ENCODE measurements at regions not wholly inside any gene's neighbourhood (a gene's known extent, or its start where the extent isn't known, plus 50 kb on each side); places are given as distances from the start of the nearest gene placed in this dataset.
A peak's percentile ranks its signal among the peaks of the same experiment; 100 is the strongest.

DNA sequence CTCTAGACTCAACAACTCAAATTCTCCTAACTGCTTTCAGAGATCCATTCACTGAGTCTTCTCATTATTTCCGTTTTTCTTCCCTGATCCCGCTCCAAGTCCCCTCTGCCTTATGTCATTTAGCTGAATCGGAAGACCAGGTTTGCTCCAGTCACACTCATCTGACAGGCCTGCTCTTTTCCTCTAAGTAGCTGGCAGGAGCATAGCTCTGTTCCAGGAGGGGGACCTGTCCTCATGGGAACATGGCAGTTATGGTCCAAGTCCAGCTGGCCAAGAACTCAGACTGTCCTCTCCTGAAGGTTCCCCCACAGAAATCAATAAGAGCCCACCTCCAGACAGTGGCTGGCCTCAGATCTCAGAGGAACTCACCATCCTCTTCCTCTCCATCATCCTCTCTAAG lies 130.9 kb upstream of the SERP2 start:
- no peak overlapping the region for H3K27ac ChIP-seq (ENCODE audit: low read length)
- no peak overlapping the region for H3K4me2 ChIP-seq (ENCODE audit: low read depth, low read length, poor library complexity, severe bottlenecking)
- H3K79me2 ChIP-seq (ENCODE audit: low read length): no peaks in the 10 kb centered on the region
- H3K36me3 ChIP-seq (ENCODE audit: insufficient read depth, low read length): no peaks in the 10 kb centered on the region
- H3K9ac ChIP-seq (ENCODE audit: low read length): no peak overlapping the region
- no peaks in the 10 kb centered on the region for H4K20me1 ChIP-seq (ENCODE audit: insufficient read depth, low read depth, low read length)
- no peak for DNase-seq
- no peak overlapping the region for H2AFZ ChIP-seq (ENCODE audit: low read length)
- H3K9me3 ChIP-seq (ENCODE audit: low read length): no peaks in the 10 kb centered on the region
- no peaks in the 10 kb centered on the region for H3K9me2 ChIP-seq (replicated peaks; ENCODE audit: insufficient read depth, low read length)
- peaks cover 7% of the 10 kb centered on the region; the same call in 1 of the 2 replicates for H3K4me1 ChIP-seq (ENCODE audit: low read length)
- no peak overlapping the region for H3K4me3 ChIP-seq (ENCODE audit: low read length)
- no peaks in the 10 kb centered on the region for H3K27me3 ChIP-seq (ENCODE audit: low read length)

DNA sequence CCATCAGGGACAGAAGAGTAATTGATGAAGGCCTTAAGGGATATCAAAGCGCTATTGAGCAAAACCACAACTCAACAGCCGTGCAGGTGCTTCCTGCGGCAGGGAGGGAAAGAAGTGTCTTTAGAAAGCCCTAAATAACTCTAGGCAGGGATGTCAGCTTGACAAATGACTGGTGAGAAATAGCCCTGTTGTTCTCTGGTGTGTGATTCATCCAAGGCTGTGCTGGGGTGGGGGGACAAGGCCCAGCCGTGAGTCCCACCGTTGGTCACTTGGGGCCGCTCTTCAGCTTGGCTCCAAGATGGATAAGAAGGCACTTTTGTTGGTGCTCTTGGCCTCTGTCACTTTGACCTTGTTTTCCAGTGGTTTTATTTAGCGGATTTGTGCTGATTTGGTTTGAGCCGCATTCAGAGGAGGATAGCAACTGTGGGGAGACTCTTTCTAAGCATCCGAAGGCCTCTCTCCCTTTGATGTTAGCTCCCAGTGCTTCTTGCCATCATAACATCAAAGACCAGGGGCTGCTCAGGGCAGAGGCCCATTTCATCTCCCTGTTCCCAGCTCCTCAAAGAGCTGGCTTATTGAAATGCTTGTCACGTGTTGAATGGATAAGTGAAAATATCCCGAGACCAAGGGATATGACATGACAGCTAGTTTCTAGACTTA lies 130.3 kb upstream of the SERP2 start:
- peak; percentile 71 for DNase-seq
- H3K79me2 ChIP-seq (ENCODE audit: low read length): no peaks in the 10 kb centered on the region
- H4K20me1 ChIP-seq (ENCODE audit: insufficient read depth, low read depth, low read length): no peaks in the 10 kb centered on the region
- H3K27ac ChIP-seq (ENCODE audit: low read length): no peak overlapping the region
- H3K4me2 ChIP-seq (ENCODE audit: low read depth, low read length, poor library complexity, severe bottlenecking): no peak overlapping the region
- peaks cover 7% of the 10 kb centered on the region; the same call in 1 of the 2 replicates for H3K4me1 ChIP-seq (ENCODE audit: low read length)
- H3K27me3 ChIP-seq (ENCODE audit: low read length): no peaks in the 10 kb centered on the region
- H3K9ac ChIP-seq (ENCODE audit: low read length): no peak overlapping the region
- H2AFZ ChIP-seq (ENCODE audit: low read length): no peak overlapping the region
- no peaks in the 10 kb centered on the region for H3K9me2 ChIP-seq (replicated peaks; ENCODE audit: insufficient read depth, low read length)
- no peaks in the 10 kb centered on the region for H3K36me3 ChIP-seq (ENCODE audit: insufficient read depth, low read length)
- H3K9me3 ChIP-seq (ENCODE audit: low read length): no peaks in the 10 kb centered on the region
- no peak overlapping the region for H3K4me3 ChIP-seq (ENCODE audit: low read length)

- DNase-seq: no peak
- H3K79me2 ChIP-seq (ENCODE audit: low read length): no peaks in the 10 kb centered on the region
- H4K20me1 ChIP-seq (ENCODE audit: insufficient read depth, low read depth, low read length): no peaks in the 10 kb centered on the region
- no peaks in the 10 kb centered on the region for H3K27me3 ChIP-seq (ENCODE audit: low read length)
- H3K9me2 ChIP-seq (replicated peaks; ENCODE audit: insufficient read depth, low read length): no peaks in the 10 kb centered on the region
- H3K9ac ChIP-seq (ENCODE audit: low read length): no peak overlapping the region
- H3K27ac ChIP-seq (ENCODE audit: low read length): no peak overlapping the region
- no peaks in the 10 kb centered on the region for H3K9me3 ChIP-seq (ENCODE audit: low read length)
- H2AFZ ChIP-seq (ENCODE audit: low read length): no peak overlapping the region
- H3K4me2 ChIP-seq (ENCODE audit: low read depth, low read length, poor library complexity, severe bottlenecking): no peak overlapping the region
- H3K4me1 ChIP-seq (ENCODE audit: low read length): peaks cover 7% of the 10 kb centered on the region; the same call in 1 of the 2 replicates
- H3K36me3 ChIP-seq (ENCODE audit: insufficient read depth, low read length): no peaks in the 10 kb centered on the region
- no peak overlapping the region for H3K4me3 ChIP-seq (ENCODE audit: low read length)
These were observed 129.3 kb upstream of the SERP2 start for GRCh38 chr13:44244288-44244687.

DNA sequence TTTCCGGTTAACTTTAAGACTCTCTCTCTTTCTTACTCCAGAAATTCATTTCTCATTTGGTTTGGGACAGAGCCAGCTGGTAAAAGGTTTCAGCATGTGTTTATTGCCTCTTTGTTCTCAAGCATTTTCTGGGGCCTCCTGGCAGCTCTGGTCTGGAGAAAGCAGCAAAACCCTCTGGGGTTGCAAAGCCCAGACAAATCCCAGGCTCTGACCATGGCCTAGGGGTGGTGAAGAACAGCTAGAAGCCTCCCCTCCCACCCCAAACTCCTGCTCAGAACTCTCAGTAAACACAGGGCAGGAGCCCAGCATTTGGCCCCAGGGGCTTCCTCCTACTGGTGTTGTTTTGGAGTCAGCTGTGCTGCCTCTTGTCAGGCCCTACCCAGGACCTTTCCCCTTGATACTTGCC lies 124.2 kb upstream of the SERP2 start:
- no peak overlapping the region for H2AFZ ChIP-seq (ENCODE audit: low read length)
- no peaks in the 10 kb centered on the region for H3K79me2 ChIP-seq (ENCODE audit: low read length)

GRCh38 chr13:44252938-44253337 lies 120.7 kb upstream of the SERP2 start:
- Histone ChIP-seq H3K79me2 (ENCODE audit: low read length) (no peaks in the 10 kb centered on the region), H3K4me2 (ENCODE audit: low read depth, low read length, poor library complexity, severe bottlenecking) (no peak overlapping the region), H3K9ac (ENCODE audit: low read length) (no peak overlapping the region), H3K27ac (ENCODE audit: low read length) (no peak overlapping the region), H3K27me3 (ENCODE audit: low read length) (no peaks in the 10 kb centered on the region), H3K9me2 (replicated peaks; ENCODE audit: insufficient read depth, low read length) (no peaks in the 10 kb centered on the region), H3K36me3 (ENCODE audit: insufficient read depth, low read length) (no peaks in the 10 kb centered on the region), H4K20me1 (ENCODE audit: insufficient read depth, low read depth, low read length) (no peaks in the 10 kb centered on the region), H2AFZ (ENCODE audit: low read length) (no peak overlapping the region), H3K9me3 (ENCODE audit: low read length) (no peaks in the 10 kb centered on the region), H3K4me1 (ENCODE audit: low read length) (no peaks in the 10 kb centered on the region), H3K4me3 (ENCODE audit: low read length) (no peak overlapping the region)
- no peak for DNase-seq

More for the DNA sequence above, 124.2 kb upstream of the SERP2 start:
- H3K27me3 ChIP-seq (ENCODE audit: low read length): no peaks in the 10 kb centered on the region
- H3K27ac ChIP-seq (ENCODE audit: low read length): no peak overlapping the region
- H4K20me1 ChIP-seq (ENCODE audit: insufficient read depth, low read depth, low read length): no peaks in the 10 kb centered on the region
- DNase-seq: no peak
- H3K4me3 ChIP-seq (ENCODE audit: low read length): no peak overlapping the region
- no peak overlapping the region for H3K4me2 ChIP-seq (ENCODE audit: low read depth, low read length, poor library complexity, severe bottlenecking)
- H3K4me1 ChIP-seq (ENCODE audit: low read length): peaks cover 3% of the 10 kb centered on the region; the same call in 1 of the 2 replicates
- H3K9me3 ChIP-seq (ENCODE audit: low read length): no peaks in the 10 kb centered on the region
- no peak overlapping the region for H3K9ac ChIP-seq (ENCODE audit: low read length)
- no peaks in the 10 kb centered on the region for H3K36me3 ChIP-seq (ENCODE audit: insufficient read depth, low read length)
- no peaks in the 10 kb centered on the region for H3K9me2 ChIP-seq (replicated peaks; ENCODE audit: insufficient read depth, low read length)

DNA sequence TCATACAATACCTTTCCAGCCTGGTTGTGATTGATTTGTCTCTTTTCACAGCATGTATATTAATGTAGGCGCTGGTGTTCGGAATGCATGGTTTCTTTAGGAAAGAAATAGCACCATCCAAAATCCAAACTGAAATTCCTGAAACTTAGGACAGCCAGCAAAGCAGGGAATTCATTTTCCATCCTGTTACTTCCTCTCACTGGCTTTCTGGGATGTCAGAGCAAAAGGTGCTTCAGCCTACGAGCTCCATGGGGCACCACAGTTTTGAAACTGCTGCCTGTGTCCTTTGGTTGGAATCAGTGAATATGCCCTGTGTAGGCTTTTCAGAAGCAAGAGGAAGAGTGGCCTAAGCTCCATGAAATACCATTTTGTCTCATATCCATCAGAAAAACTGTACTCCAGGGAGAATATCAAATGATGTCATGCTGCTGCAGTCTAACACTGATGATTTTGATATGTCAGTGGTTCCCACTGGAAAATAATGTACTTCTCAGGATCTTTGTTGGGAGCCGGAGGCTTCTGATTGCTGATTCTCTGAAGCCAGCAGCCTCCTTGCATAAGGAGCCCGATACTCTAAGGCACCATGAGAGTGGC lies 117.8 kb upstream of the SERP2 start:
- H3K27me3 ChIP-seq (ENCODE audit: low read length): no peaks in the 10 kb centered on the region
- no peaks in the 10 kb centered on the region for H4K20me1 ChIP-seq (ENCODE audit: insufficient read depth, low read depth, low read length)
- H3K9ac ChIP-seq (ENCODE audit: low read length): no peak overlapping the region
- no peaks in the 10 kb centered on the region for H3K9me2 ChIP-seq (replicated peaks; ENCODE audit: insufficient read depth, low read length)
- H3K36me3 ChIP-seq (ENCODE audit: insufficient read depth, low read length): no peaks in the 10 kb centered on the region
- H3K27ac ChIP-seq (ENCODE audit: low read length): no peak overlapping the region
- no peak overlapping the region for H3K4me2 ChIP-seq (ENCODE audit: low read depth, low read length, poor library complexity, severe bottlenecking)
- no peak for DNase-seq
- H2AFZ ChIP-seq (ENCODE audit: low read length): no peak overlapping the region
- no peaks in the 10 kb centered on the region for H3K9me3 ChIP-seq (ENCODE audit: low read length)
- peaks cover 9% of the 10 kb centered on the region for H3K4me1 ChIP-seq (ENCODE audit: low read length)
- H3K79me2 ChIP-seq (ENCODE audit: low read length): no peaks in the 10 kb centered on the region
- H3K4me3 ChIP-seq (ENCODE audit: low read length): no peak overlapping the region

DNA sequence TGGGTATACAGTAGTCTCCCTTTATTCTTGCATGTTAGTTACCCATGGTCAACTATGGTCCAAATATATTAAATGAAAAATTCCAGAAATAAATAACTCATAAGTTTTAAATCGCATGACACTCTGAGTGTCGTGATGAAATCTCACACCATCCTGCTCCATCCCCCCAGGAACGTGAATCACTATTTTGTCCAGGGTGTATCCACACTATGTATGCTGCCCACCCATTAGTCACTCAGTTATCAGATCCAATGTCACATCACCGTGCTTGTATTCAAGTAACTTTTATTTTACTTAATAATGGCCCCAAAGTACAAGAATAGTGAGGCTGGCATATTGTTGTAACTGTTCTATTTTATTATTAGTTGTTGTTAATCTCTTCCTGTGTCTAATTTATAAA lies 115.8 kb upstream of the SERP2 start:
- Histone ChIP-seq H3K9me2 (replicated peaks; ENCODE audit: insufficient read depth, low read length) (no peaks in the 10 kb centered on the region), H3K4me1 (ENCODE audit: low read length) (peaks cover 9% of the 10 kb centered on the region), H3K27ac (ENCODE audit: low read length) (no peak overlapping the region), H3K4me3 (ENCODE audit: low read length) (no peak overlapping the region), H3K36me3 (ENCODE audit: insufficient read depth, low read length) (no peaks in the 10 kb centered on the region), H3K79me2 (ENCODE audit: low read length) (no peaks in the 10 kb centered on the region), H3K9me3 (ENCODE audit: low read length) (no peaks in the 10 kb centered on the region), H3K27me3 (ENCODE audit: low read length) (no peaks in the 10 kb centered on the region), H4K20me1 (ENCODE audit: insufficient read depth, low read depth, low read length) (no peaks in the 10 kb centered on the region), H2AFZ (ENCODE audit: low read length) (no peak overlapping the region), H3K9ac (ENCODE audit: low read length) (no peak overlapping the region), H3K4me2 (ENCODE audit: low read depth, low read length, poor library complexity, severe bottlenecking) (no peak overlapping the region)
- no peak for DNase-seq

- Histone ChIP-seq H3K9me3 (ENCODE audit: low read length) (no peaks in the 10 kb centered on the region), H3K4me1 (ENCODE audit: low read length) (peaks cover 9% of the 10 kb centered on the region), H3K9me2 (replicated peaks; ENCODE audit: insufficient read depth, low read length) (no peaks in the 10 kb centered on the region), H2AFZ (ENCODE audit: low read length) (peak overlapping the region; percentile 49; the same call in 1 of the 2 replicates), H3K79me2 (ENCODE audit: low read length) (no peaks in the 10 kb centered on the region), H3K27ac (ENCODE audit: low read length) (no peak overlapping the region), H3K27me3 (ENCODE audit: low read length) (no peaks in the 10 kb centered on the region), H4K20me1 (ENCODE audit: insufficient read depth, low read depth, low read length) (no peaks in the 10 kb centered on the region), H3K4me3 (ENCODE audit: low read length) (no peak overlapping the region), H3K36me3 (ENCODE audit: insufficient read depth, low read length) (no peaks in the 10 kb centered on the region), H3K4me2 (ENCODE audit: low read depth, low read length, poor library complexity, severe bottlenecking) (peak overlapping the region; percentile 20), H3K9ac (ENCODE audit: low read length) (peak overlapping the region; percentile 18; the same call in 1 of the 2 replicates)
- no peak for DNase-seq
These were observed 114.3 kb upstream of the SERP2 start for GRCh38 chr13:44259045-44260027.

Data from Karpas-422 (cell line).